Germinal center (tissue), 1 donor: ENCODE measurements at regions not wholly inside any gene's neighbourhood (a gene's known extent, or its start where the extent isn't known, plus 50 kb on each side); places are given as distances from the start of the nearest gene placed in this dataset.
A peak's percentile ranks its signal among the peaks of the same experiment; 100 is the strongest.
"Not testable (repeated sequence)": the region's sequence is repeated elsewhere in the genome, so short reads cannot be mapped to it uniquely, and the experiment has no call there.

ENCODE experiments used
- DNase-seq: peaks from one replicate; pipeline ENCODE4 v3.0.0; 2012; ENCODE audit warnings: mixed read lengths, low spot score

DNA sequence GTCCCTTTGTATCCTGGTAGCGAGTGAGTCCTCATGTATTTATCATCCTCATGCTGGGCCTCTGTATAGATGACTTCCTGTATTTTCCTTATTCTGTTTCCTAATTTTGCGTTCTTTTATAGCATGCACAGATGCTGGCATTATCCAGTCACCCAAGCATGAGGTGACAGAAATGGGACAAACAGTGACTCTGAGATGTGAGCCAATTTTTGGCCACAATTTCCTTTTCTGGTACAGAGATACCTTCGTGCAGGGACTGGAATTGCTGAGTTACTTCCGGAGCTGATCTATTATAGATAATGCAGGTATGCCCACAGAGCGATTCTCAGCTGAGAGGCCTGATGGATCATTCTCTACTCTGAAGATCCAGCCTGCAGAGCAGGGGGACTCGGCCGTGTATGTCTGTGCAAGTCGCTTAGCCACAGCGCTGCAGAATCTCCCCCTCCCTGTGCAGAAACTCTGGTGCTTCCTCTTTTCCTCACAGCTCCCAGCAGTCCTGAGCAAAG is 183.1 kb upstream of the PRSS58 start:
- DNase-seq: no peak

DNA sequence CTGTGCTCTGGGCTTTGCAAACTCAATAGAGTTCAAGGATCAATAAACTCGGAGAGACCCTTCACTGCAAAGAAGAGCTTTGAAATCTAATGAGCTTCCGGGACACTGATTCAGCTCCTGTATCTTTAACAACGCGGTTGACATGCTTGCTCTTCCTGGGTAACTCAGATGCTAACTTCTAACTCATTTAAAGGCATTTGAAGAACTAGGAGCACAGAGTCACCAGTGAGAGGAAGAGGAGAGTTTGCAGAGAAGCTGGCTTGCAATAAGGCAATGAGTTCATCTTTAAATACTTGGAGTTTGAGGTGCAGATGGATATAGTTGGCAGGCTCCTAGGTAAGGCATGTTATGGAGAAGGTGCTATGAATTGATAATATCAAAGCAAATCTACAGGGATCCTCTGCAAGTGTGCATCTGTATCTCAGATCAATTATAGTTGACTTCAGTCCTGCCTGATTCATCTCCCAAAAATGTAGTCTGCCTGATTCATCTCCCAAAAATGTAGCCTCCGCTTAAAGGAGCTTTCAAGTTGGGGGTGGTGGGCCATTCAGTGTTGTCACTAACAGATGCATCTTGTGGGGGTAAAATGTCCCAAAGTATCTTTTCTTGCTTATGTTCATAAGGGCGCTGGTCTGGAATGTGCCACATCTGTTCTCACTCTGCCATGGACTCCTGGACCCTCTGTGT is 182.5 kb upstream of the PRSS58 start:
- DNase-seq: no peak

DNA sequence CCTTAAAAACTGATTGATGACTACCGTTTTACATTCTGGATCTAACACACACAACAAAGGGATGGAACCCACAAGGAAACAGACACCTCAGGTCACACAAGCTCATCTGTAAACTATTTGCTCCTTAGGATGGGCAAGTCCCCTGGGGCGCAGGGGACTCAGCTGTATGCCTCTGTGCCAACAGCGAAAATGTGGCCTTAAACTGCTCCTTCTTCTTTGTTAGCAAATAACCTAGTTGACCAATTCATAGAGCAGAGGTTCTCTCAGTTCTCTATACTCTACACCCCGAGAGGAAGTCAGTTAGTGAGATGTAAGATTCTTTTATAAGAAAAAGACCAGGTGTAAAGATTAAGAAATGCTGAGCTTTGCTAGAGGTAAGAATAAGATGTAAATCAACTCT is 181.9 kb upstream of the PRSS58 start:
- no peak for DNase-seq

DNA sequence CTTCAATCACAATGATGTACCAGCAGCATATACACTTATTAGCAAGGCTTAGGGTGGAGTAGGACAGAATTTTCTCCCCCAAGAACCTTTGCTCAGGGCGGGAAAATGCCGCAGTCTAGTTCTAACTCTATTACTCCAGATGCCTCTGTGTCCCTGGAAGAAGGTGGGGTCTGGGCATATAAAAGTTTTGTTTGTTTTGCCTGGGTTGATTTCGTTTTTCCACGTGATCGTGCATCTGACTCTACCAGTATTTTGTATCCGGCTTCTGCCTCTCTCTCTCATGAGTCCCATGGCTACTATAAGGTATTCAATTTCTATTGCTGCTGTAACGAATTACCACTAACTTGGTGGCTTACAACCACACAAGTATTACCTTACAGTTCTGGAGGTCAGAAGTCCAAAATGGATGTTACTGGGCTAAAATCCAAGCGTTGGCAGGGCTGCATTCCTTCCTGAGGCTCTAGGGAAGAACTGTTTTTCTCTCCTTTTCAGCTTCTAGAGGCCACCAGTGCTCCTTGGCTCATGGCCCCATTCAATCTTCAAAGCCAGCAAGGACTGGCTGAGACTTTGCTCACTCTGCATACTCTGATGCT is 181.2 kb upstream of the PRSS58 start:
- no peak for DNase-seq

DNA sequence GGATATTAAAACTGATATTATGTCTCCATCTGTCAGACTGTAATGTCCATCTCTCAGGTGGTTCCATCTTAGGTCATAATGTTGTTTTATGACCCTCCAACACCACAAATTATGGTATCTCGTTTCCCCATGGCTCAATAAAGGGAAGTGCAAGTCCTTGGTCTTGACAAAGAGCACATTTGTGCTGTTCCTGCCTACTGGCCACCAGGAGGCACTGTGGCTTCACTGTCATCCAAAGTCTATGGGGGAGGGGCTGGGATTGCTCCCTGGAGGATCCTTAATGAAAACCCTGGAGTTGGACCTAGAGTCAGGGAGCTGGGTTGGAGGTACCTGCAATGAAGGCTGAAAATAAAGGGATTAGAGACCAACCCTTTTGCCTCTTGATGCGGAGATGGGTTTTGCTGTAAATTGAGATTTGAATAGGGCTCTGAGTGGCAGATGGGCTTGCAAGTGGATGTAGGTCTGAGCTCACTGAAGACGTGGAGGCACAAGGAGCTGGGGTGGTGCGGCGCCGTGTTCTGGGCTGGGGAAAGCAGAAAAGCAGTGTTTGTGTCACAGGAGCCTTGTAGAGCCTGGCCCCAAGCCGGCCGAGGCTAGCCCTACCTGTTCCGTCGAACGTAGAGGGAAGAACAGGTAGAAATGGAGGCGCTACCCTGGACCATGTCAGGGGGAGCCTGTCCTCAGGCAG is 180.5 kb upstream of the PRSS58 start:
- peak; percentile 38 for DNase-seq

DNA sequence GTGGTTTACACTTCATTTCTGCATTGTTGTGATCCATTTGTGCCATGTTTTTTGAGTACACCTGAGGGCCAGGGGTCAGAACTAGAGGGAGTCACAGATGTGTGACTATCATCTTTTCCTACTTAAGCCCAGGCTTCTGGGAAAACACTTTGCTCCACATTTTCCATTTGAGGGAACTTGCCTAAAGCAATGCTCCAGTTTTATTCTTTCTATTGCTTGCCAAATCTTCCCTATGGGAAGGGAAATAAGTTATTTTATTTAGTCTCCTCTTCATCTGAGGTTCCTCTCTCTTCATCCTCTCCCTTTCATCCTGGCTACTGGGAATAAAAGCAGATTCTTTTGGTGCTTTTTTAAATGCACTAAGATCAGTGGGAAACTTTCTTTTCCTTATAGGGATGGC is 179.9 kb upstream of the PRSS58 start:
- no peak for DNase-seq

DNA sequence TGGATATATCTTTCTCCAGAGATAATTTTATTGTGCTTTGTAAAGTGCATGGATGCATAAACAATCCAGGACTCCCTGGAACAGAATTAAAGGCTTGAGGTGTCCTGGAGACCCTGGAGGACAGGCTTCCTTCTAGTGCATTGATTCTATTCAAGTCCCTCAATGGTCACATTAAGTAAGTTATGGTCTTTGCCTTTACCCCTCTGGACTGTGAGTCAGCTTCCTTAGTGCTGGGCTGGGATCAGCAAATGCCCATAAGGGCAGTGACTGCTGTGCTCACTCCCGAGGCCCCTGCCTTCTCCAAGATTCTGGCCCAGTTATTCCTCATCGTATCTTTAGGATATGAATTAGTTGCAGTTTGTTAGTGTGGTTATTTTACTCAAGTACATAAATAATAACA is 178.7 kb upstream of the PRSS58 start:
- peak; percentile 6 for DNase-seq

DNA sequence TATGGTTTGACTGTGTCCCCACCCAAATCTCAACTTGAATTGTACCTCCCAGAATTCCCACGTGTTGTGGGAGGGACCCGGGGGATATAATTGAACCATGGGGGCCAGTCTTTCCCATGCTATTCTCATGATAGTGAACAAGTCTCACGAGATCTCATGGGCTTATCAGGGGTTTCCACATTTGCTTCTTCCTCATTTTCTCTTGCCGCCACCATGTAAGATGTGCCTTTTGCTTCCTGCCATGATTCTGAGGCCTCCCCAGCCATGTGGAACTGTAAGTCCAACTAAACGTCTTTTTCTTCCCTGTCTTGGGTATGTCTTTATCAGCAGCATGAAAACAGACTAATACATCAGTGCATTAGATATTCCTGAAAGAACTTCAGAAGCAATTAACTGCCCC is 177.7 kb upstream of the PRSS58 start:
- DNase-seq: not testable (repeated sequence)

DNA sequence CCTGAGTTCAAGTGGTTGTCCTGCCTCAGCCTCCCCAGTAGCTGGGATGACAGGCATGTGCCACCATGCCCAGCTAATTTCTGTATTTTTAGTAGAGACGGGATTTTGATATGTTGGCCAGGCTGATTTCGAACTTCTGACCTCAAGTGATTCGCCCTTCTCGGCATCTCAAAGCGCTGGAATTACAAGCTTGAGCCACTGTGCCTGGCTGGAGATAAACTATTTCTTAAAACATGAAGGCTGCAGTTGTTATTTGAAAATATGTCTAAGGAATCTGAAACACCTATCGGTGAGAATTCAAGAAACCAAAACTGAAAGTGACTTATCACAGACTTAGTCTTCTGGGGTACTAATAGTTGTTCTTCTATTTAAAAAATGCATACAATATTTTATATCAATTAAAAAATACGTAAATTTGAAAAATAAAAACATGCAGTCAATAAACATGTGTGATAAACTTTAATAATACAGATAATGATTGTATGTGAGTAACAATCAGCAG is 176.9 kb upstream of the PRSS58 start:
- DNase-seq: no peak

DNA sequence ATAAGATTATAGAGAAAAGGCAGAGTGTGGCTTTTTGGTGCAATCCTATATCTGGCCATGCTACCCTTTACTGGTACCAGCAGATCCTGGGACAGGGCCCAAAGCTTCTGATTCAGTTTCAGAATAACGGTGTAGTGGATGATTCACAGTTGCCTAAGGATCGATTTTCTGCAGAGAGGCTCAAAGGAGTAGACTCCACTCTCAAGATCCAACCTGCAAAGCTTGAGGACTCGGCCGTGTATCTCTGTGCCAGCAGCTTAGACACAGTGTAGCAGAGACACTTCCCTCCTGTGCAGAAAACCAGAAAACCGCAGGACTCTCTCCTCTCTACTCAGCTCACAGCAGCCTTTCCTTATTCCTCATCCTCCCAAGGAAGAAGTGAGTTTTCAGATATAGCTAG is 176.3 kb upstream of the PRSS58 start:
- DNase-seq: not testable (repeated sequence)

DNA sequence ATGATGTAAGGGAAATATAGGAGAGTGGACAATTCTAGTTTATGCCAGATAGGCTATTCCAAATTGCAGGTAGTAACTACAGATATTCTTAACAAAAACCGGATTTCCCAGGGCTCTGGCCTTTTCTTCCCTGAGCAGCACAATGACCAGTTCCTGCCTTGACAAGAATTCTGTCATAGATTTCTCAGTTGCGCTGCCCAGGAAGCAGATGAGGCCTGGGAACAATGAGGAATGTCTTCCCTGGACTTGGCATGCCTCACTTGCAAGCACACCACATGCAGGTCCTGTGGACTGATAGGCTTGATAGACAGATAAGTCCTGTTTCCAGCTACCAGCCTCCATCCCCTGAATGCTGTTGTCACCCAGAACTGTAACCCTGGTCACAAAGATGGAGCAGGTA is 174.5 kb upstream of the PRSS58 start:
- DNase-seq: no peak

DNA sequence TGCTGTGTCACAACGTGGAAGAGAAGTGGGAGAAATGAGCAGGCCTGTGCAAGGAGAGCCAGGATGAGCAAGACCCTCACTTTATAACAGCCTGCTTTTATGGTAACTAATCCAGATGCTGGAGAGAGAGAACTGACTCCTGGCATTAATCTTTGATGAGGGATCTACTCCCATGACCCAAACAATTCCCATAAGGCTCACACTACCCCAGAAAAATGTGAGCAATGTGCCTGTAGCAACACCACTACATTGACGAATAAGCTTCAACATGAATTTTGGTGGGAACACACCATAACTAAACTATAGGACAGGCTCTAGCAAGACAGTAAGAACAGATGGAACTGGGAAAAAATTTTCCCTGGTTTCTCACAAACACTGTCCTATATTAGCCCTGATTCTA is 173.6 kb upstream of the PRSS58 start:
- DNase-seq: no peak

DNA sequence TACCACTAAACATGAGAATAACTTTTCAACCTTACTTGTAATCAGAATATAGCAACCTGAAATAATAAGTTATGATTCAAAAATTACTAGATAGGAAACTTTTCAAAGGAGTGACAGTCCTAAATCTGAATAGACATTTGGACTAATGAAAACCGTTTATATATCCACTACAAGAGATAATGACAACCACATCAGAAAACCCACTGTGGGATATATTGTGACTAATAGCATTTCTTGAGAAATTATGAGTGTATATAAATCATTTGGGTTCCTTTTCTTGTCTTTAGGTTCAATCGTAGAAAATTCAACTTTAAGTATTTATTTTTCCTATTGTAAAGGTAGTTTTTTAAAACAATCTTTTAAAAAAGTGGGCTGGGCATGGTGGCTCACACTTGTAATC is 170.2 kb upstream of the PRSS58 start:
- no peak for DNase-seq

DNA sequence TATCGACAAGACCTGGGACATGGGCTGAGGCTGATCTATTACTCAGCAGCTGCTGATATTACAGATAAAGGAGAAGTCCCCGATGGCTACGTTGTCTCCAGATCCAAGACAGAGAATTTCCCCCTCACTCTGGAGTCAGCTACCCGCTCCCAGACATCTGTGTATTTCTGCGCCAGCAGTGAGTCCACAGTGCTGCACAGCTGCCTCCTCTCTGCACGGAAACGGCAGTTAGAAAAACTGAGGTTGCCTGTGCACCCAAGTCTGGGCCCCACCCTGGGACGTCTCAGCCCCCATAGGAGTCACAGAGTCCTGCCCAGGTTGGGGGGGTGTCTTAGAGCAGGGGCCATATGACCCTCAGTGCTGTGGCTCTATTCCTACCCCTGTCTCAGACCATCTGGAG is 167.4 kb upstream of the PRSS58 start:
- DNase-seq: no peak

DNA sequence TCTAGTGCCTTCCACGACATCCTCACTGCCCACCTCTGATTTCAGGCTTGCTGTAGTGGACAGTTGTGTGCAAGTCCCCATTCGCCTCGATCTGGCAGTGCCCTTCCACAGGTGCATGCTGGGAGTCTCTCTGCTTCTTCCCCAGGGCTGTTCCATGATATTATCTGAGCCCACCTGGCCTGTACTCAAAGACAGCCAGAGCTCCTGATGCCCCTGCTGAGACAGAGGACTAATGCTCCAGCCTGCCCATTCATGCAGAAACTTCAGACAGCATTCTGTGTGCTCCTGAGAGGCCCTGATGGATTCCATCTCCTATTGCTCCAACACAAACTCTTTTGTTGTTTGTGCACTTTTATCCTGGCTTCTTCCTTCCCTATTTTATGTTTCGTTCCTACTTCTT is 164.8 kb upstream of the PRSS58 start:
- no peak for DNase-seq

DNA sequence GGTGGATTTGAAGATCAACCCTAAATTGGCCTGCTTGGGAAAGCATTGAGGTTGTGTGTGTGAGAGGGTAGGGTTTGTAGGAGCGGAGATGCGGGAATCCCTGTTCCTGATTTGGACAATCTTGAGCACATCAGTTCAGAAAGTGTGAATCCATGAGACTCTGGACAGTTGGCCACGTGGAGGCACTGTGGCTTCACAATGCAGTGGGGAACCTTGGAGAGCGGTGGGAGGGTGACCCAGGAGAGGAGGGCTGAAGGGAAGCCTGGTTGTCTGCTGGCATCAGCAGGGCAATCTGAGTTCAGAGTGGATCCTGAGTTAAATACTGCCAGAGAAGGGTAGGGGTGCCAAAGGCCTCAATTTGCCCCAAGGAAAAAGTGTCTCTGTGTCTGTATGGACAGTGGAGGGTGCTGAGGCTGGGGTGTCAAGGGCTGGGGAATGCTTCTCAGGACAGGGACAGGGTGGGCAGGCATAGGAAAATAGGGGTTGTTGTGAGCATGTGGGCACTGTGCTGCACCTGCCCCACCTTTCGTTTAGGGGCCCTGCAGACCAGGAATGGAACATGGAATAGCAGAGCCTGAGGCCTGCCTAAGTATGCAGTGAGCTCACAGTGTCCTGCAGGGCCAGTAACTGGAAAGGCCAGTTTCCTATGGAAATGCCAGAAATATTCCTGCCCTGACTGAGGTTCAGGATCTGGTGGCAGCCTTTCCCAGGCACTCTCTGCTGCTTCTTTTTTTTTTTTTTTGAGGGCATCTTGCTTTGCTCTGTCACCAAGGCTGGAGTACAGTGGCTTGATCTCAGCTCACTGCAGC is 162.9 kb upstream of the PRSS58 start:
- no peak for DNase-seq

DNA sequence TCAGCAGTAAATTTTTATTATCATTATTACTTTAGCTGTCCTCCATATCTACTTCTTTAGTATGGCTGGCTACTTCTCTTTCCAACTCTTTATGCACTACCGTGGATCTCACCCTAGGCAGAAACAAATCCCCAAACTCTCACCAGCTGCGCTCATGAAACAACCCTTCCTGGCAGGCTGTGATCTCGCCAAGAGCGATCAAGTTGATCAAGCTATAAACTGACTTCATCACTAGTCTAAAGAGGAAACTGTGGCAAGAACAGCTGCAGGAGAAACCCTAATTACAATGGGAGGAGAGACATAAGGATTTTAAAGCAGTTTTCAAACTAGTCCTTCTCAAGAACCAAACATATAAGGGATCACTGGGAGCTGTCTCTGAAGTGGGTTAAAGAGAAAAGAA is 160.5 kb upstream of the PRSS58 start:
- DNase-seq: no peak

DNA sequence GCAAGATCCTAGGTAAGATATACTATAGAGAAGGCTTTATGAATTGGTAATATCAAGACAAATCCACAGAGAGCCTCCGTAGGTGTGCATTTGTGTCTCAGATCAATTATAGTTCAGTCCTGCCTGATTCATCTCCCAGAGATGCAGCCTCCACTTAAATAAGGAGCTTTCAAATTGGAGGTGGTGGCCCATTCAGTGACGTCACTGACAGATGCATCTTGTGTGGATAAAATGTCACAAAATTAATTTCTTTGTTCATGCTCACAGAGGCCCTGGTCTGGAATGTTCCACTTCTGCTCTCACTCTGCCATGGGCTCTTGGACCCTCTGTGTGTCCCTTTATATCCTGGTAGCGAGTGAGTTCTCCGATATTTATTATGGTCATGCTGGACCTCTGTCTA is 157.1 kb upstream of the PRSS58 start:
- DNase-seq: no peak

DNA sequence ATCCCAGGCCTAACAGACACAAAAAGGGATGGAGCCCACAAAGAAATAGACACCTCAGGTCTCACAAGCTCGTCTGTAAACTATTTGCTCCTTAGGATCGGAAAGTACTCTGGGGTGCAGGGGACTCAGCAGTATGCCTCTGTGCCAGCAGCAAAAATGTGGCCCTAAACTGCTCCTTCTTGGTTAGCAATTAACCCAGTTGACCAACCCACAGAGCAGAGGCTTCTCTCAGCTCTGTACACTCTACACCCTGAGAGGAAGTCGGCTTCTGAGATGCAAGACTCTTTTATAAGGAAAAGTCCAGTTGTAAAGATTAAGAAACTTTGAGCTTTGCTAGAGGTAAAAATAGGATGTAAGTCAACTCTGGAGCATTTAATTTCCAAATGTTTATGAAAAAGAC is 156.3 kb upstream of the PRSS58 start:
- no peak for DNase-seq

DNA sequence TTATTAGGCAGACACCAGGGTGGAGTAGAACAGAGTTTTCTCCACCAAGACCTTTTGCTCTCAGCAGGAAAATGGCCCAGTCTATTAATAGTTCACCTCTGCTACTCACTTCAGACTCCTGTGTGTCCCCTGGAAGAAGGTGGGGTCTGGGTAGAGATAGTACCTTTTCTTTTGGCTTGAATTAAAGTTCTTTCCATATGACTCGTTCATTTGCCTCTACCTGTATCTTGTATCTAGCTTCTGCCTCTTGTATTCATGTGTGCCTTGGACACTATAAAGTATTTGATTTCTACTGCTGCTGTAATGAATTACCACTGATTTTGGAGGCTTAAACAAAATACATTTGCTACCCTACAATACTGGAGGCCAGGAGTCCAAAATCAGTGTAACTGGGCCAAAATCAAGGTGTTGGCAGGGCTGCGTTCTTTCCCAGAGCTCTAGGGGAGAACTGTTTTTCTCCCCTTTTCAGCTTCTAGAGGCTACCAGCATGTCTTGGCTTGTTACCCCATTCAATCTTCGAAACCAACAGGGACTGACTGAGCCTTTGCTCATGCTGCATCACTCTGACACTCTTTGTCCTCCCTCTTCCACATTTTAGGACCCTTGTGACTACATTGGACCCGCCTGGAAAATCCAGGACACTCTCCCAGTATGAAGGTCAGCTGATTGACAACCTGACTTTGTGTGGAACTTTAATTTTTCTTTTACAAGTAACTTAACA is 155.6 kb upstream of the PRSS58 start:
- no peak for DNase-seq

DNA sequence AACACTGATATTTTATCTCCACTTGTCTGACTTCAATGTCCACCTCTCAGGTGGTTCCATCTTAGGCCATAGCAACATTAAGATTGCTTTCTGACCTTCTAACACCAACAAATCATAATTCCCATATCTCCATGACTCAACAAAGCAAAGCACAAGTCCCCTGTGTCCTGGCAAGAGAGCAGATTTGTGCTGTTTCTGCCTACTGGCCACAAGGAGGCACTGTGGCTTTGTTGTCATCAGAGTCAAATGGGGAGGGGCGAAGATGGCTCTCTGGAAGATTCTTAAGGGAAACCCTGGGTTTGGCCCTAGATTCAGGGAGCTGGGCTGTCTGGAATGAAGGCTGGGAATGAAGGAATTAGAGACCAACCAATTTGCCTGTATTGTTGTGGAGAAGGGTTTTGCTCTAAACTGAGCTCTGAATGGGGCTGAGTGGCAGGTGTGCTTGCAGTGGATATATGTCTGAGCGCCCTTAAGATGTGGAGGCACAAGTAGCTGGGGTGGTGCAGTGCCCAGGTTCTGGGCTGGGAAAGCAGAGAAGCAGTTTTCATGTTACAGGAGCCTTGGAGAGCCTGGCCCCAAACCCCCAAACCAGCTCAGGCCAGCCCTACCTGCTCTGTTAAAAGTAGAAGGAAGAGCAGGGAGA is 154.8 kb upstream of the PRSS58 start:
- DNase-seq: peak; percentile 38
